ENCODE measurements at regions not wholly inside any gene's neighbourhood (a gene's known extent, or its start where the extent isn't known, plus 50 kb on each side); places are given as distances from the start of the nearest gene placed in this dataset.

DNA sequence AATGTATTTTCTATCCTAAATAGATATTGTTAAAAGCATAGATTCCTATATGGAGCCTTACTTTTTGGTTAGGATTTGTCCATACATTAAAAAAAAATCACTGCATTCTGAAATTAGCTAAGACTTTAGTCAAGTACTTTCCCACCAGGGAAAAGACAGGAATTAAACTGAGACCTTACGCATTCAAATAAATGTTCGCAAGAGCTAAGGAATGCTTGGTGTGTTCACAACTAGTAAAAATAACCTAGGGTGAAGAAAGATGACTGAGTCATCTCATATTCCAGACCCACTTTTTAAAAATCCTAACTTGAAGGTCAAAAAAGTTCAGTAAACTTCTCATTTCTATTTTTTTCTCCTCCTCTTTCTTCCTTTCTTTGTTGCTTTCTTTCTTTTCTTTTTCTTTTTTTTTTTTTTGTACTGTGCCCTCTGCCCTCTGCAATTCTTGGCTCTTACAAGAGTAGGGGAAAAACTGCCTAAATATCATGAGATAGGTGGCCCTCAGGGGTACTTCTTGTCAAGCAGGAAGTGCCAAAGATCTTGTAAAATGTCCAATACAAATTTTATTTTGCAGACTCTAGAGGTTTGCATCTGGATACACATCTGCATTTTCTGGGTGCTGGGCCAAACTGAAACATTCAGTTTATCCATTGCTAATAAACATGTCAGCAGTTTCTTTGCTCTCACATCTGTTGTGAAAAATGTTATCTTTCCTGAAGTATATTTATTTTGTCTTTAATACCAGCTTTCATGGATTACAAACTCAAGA lies 121.4 kb upstream of the GORAB start:
- TF ChIP-seq, protein P1, sequence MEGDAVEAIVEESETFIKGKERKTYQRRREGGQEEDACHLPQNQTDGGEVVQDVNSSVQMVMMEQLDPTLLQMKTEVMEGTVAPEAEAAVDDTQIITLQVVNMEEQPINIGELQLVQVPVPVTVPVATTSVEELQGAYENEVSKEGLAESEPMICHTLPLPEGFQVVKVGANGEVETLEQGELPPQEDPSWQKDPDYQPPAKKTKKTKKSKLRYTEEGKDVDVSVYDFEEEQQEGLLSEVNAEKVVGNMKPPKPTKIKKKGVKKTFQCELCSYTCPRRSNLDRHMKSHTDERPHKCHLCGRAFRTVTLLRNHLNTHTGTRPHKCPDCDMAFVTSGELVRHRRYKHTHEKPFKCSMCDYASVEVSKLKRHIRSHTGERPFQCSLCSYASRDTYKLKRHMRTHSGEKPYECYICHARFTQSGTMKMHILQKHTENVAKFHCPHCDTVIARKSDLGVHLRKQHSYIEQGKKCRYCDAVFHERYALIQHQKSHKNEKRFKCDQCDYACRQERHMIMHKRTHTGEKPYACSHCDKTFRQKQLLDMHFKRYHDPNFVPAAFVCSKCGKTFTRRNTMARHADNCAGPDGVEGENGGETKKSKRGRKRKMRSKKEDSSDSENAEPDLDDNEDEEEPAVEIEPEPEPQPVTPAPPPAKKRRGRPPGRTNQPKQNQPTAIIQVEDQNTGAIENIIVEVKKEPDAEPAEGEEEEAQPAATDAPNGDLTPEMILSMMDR (IDR thresholded peaks at IDR 0.05) = no peak
- no peak for TF ChIP-seq EZH2 (IDR thresholded peaks at IDR 0.05; ENCODE audit: borderline replicate concordance, insufficient read depth, low read depth, low read length, poor library complexity, severe bottlenecking)

Data from B cell (primary cell).